Transverse colon (tissue), 4 donors: ENCODE measurements at regions not wholly inside any gene's neighbourhood (a gene's known extent, or its start where the extent isn't known, plus 50 kb on each side); places are given as distances from the start of the nearest gene placed in this dataset.

ENCODE experiments used
- DNase-seq: peaks from one replicate; pipeline ENCODE4 v3.0.0-alpha.2; 2019
- H3K27ac ChIP-seq, 4 donors: fragments of 200-600 bp; sonication (generic); 2 replicates each; pipeline ENCODE4 v1.5.1; 2016 to 2018; ENCODE audit warnings: inconsistent platforms in 4 of 4
- H3K27me3 ChIP-seq: fragments of 200-600 bp; sonication (generic); 2 replicates; pipeline ENCODE4 v1.5.1; 2017; ENCODE audit warnings: inconsistent platforms
- H3K36me3 ChIP-seq, 4 donors: fragments of 200-600 bp; sonication (generic); 2 replicates each; pipeline ENCODE4 v1.5.1; 2017 to 2019; ENCODE audit warnings: inconsistent platforms in 4 of 4
- H3K4me1 ChIP-seq, 4 donors: fragments of 200-600 bp; sonication (generic); 2 replicates each; pipeline ENCODE4 v1.5.1; 2017 to 2020; ENCODE audit warnings: inconsistent platforms in 4 of 4
- H3K4me3 ChIP-seq, 4 donors: fragments of 200-600 bp; sonication (generic); 1 replicate in 1 of 4; 2 replicates in 3 of 4; pipeline versions ENCODE4 v1.5.1 to v1.6.1; 2017 to 2019; ENCODE audit warnings: inconsistent platforms in 4 of 4
- H3K9me3 ChIP-seq, 2 donors: fragments of 200-600 bp; sonication (generic); 2 replicates each; pipeline ENCODE4 v1.5.1; 2017 to 2019; ENCODE audit warnings: inconsistent platforms in 2 of 2
- CTCF ChIP-seq, 5 experiments: fragments of 200-600 bp in 3 of 5; fragments of 450-650 bp in 2 of 5; sonication (generic) in 3 of 5; IDR thresholded peaks; 1 replicate in 2 of 5; 2 replicates in 3 of 5; pipeline ENCODE4 v1.5.1; 2016 to 2017; ENCODE audit warnings: antibody characterized with exemption in 5 of 5, inconsistent platforms in 3 of 5, mild to moderate bottlenecking in 2 of 5, moderate library complexity in 1 of 5
- EP300 ChIP-seq: sonication (generic); formaldehyde crosslinking; IDR thresholded peaks from one replicate; pipeline ENCODE4 v1.6.1; 2017; ENCODE audit warnings: antibody characterized with exemption, low read depth
- POLR2A ChIP-seq: fragments of 450-650 bp; IDR thresholded peaks from one replicate; pipeline ENCODE4 v1.6.1; 2016; ENCODE audit warnings: antibody characterized with exemption, mild to moderate bottlenecking, moderate library complexity
- POLR2AphosphoS5 ChIP-seq, 3 donors: sonication (generic); formaldehyde crosslinking; IDR thresholded peaks; one replicate each; pipeline ENCODE4 v1.6.1; 2016; ENCODE audit warnings: antibody characterized with exemption in 3 of 3
- WGBS, 2 donors: methylation state at CpG; one replicate each; pipeline ENCODE4 v1.1.5; 2018; ENCODE audit warnings: low coverage in 1 of 2; 5-methylcytosine and 5-hydroxymethylcytosine counted together
- in situ Hi-C, 4 donors: fragments of 200-750 bp; cut with MboI; loops; one replicate each; pipeline versions ENCODE4 v1.15.0 to v1.15.1; 2017; ENCODE audit warnings: low sequenced_read_pairs in 3 of 4, low pct_ligation_motif_present in 1 of 4, low pct_unique_long_range_greater_than_20kb in 1 of 4
- intact Hi-C: fragments of 100-400 bp; cut with DNase I; formaldehyde crosslinking; loops from one replicate; pipeline ENCODE4 v1.15.1; 2023; ENCODE audit warnings: low total_unique reads

- Histone ChIP-seq H3K4me1 (no peaks in the 10 kb centered on the region), H3K27ac (no peak overlapping the region), H3K9me3 (no peaks in the 10 kb centered on the region), H3K27me3 (no peaks in the 10 kb centered on the region), H3K36me3 (no peaks in the 10 kb centered on the region), H3K4me3 (no peak overlapping the region)
- in situ Hi-C loops, result no loop called here
- intact Hi-C loops, result no loop called here
- 39 to 55% methylated on average over 2 of the region's 2 CpGs for whole genome bisulfite sequencing, 2 donors
- TF ChIP-seq EP300 (no peak), POLR2AphosphoS5 (IDR thresholded peaks at IDR 0.05) (peak in 2 of 3 donors; percentile 10 to 20)
- no peak for DNase-seq
Observed at GRCh38 chr12:82124711-82125380, 233.3 kb downstream of the CCDC59 start.

- in situ Hi-C loops (no loop called here), intact Hi-C loops (no loop called here)
Observed at GRCh38 chr12:82121545-82121944, 236.6 kb downstream of the CCDC59 start.

GRCh38 chr12:82120901-82121300 is 237.3 kb downstream of the CCDC59 start:
- in situ Hi-C loops, result no loop called here
- H3K4me1 ChIP-seq, result no peaks in the 10 kb centered on the region

More at GRCh38 chr12:82121545-82121944, 236.6 kb downstream of the CCDC59 start:
- TF ChIP-seq POLR2A (no peak), POLR2AphosphoS5 (IDR thresholded peaks at IDR 0.05) (no peak), EP300 (no peak), CTCF (IDR thresholded peaks at IDR 0.05) (no peak)
- H3K9me3 ChIP-seq, result no peaks in the 10 kb centered on the region
- H3K4me3 ChIP-seq, result no peak overlapping the region
- H3K36me3 ChIP-seq, result no peaks in the 10 kb centered on the region
- H3K27ac ChIP-seq, result no peak overlapping the region
- no peaks in the 10 kb centered on the region for H3K27me3 ChIP-seq
- no peaks in the 10 kb centered on the region for H3K4me1 ChIP-seq
- no peak for DNase-seq

GRCh38 chr12:82109243-82109642 is 248.9 kb downstream of the CCDC59 start:
- 72 to 82% methylated on average over 1 of the region's 1 CpG for WGBS, 2 donors
- no peaks in the 10 kb centered on the region for H3K4me1 ChIP-seq
- H3K27me3 ChIP-seq, result no peaks in the 10 kb centered on the region
- H3K4me3 ChIP-seq, result no peak overlapping the region
- in situ Hi-C loops (no loop called here), intact Hi-C loops (no loop called here)
- TF ChIP-seq CTCF (IDR thresholded peaks at IDR 0.05) (no peak), POLR2AphosphoS5 (IDR thresholded peaks at IDR 0.05) (no peak), EP300 (no peak), POLR2A (no peak)
- no peak for DNase-seq
- H3K36me3 ChIP-seq, result no peaks in the 10 kb centered on the region
- H3K27ac ChIP-seq, result no peak overlapping the region
- no peaks in the 10 kb centered on the region for H3K9me3 ChIP-seq

More at GRCh38 chr12:82120901-82121300, 237.3 kb downstream of the CCDC59 start:
- no peak overlapping the region for H3K4me3 ChIP-seq
- H3K27ac ChIP-seq, result no peak overlapping the region
- no peaks in the 10 kb centered on the region for H3K27me3 ChIP-seq
- no peaks in the 10 kb centered on the region for H3K9me3 ChIP-seq
- 87% methylated on average over 4 of the region's 4 CpGs; no CpG with 5 or more reads in 1 of the 2 donors for WGBS, 2 donors
- no peaks in the 10 kb centered on the region for H3K36me3 ChIP-seq
- intact Hi-C loops, result no loop called here
- TF ChIP-seq CTCF (IDR thresholded peaks at IDR 0.05) (no peak), POLR2AphosphoS5 (IDR thresholded peaks at IDR 0.05) (no peak), EP300 (no peak), POLR2A (no peak)
- no peak for DNase-seq

- in situ Hi-C loops, result no loop called here
- TF ChIP-seq CTCF (IDR thresholded peaks at IDR 0.05) (no peak), POLR2A (no peak), EP300 (no peak), POLR2AphosphoS5 (IDR thresholded peaks at IDR 0.05) (no peak)
- H3K4me1 ChIP-seq, result no peaks in the 10 kb centered on the region
- H3K4me3 ChIP-seq, result no peak overlapping the region
- no peaks in the 10 kb centered on the region for H3K27me3 ChIP-seq
- intact Hi-C loops, result no loop called here
- H3K36me3 ChIP-seq, result no peaks in the 10 kb centered on the region
- no peaks in the 10 kb centered on the region for H3K9me3 ChIP-seq
- H3K27ac ChIP-seq, result no peak overlapping the region
- no peak for DNase-seq
- WGBS, 2 donors, result 87% methylated on average over 1 of the region's 1 CpG
Observed at GRCh38 chr12:82108615-82109014, 249.6 kb downstream of the CCDC59 start.
